ENCODE measurements at regions not wholly inside any gene's neighbourhood (a gene's known extent, or its start where the extent isn't known, plus 50 kb on each side); places are given as distances from the start of the nearest gene placed in this dataset.

DNA sequence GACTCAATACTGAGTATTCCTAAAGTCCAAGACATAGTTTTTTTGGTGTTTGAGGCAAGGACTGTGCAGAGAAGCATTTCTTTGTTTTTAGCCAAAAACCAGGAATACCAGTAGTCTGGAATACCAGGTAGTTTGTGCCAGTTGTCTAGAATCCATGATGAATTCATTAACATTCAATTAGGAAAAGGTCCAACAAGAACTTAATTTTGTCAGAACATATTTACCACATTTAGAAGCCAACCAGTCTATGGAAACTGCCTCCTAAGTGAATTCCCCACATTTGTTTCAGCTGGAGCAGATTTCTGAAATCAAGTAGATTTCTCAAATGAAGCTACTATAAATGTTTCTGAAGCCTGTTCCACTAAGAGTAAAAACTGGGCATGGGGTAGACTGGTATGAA, 1584.8 kb upstream of the ADGRL3 start:
- TF ChIP-seq TAF1 (IDR thresholded peaks at IDR 0.05; ENCODE audit: low read depth) (no peak), USF1 (IDR thresholded peaks at IDR 0.05) (no peak), CREB1 (IDR thresholded peaks at IDR 0.05; ENCODE audit: low read depth) (no peak), ZBTB7A (IDR thresholded peaks at IDR 0.05; ENCODE audit: low read depth) (no peak), YY1 (IDR thresholded peaks at IDR 0.05; ENCODE audit: low read depth) (no peak), EGR1 (IDR thresholded peaks at IDR 0.05) (no peak), TEAD4 (IDR thresholded peaks at IDR 0.05) (no peak), EP300 (IDR thresholded peaks at IDR 0.05; ENCODE audit: borderline replicate concordance) (no peak), RAD21 (IDR thresholded peaks at IDR 0.05; ENCODE audit: low read depth) (no peak), TCF12 (IDR thresholded peaks at IDR 0.05; ENCODE audit: low read depth) (no peak), CEBPB (IDR thresholded peaks at IDR 0.05) (no peak)
- TF ChIP-seq, protein P1, sequence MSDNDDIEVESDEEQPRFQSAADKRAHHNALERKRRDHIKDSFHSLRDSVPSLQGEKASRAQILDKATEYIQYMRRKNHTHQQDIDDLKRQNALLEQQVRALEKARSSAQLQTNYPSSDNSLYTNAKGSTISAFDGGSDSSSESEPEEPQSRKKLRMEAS (IDR thresholded peaks at IDR 0.05) = no peak
- TF ChIP-seq, protein P2, sequence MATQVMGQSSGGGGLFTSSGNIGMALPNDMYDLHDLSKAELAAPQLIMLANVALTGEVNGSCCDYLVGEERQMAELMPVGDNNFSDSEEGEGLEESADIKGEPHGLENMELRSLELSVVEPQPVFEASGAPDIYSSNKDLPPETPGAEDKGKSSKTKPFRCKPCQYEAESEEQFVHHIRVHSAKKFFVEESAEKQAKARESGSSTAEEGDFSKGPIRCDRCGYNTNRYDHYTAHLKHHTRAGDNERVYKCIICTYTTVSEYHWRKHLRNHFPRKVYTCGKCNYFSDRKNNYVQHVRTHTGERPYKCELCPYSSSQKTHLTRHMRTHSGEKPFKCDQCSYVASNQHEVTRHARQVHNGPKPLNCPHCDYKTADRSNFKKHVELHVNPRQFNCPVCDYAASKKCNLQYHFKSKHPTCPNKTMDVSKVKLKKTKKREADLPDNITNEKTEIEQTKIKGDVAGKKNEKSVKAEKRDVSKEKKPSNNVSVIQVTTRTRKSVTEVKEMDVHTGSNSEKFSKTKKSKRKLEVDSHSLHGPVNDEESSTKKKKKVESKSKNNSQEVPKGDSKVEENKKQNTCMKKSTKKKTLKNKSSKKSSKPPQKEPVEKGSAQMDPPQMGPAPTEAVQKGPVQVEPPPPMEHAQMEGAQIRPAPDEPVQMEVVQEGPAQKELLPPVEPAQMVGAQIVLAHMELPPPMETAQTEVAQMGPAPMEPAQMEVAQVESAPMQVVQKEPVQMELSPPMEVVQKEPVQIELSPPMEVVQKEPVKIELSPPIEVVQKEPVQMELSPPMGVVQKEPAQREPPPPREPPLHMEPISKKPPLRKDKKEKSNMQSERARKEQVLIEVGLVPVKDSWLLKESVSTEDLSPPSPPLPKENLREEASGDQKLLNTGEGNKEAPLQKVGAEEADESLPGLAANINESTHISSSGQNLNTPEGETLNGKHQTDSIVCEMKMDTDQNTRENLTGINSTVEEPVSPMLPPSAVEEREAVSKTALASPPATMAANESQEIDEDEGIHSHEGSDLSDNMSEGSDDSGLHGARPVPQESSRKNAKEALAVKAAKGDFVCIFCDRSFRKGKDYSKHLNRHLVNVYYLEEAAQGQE (IDR thresholded peaks at IDR 0.05; ENCODE audit: low read depth) = no peak

All from Ishikawa (cell line).